ENCODE measurements at regions not wholly inside any gene's neighbourhood (a gene's known extent, or its start where the extent isn't known, plus 50 kb on each side); places are given as distances from the start of the nearest gene placed in this dataset.
"Not testable (repeated sequence)": the region's sequence is repeated elsewhere in the genome, so short reads cannot be mapped to it uniquely, and the experiment has no call there.

- peaks cover under 1% of the 10 kb centered on the region for H3K4me1 Mint-ChIP-seq (ENCODE audit: unreplicated experiment)
- no peak overlapping the region for H3K27ac Mint-ChIP-seq (ENCODE audit: unreplicated experiment)
- DNase-seq (ENCODE audit: extremely low spot score, unreplicated experiment) = no peak
- H3K27me3 Mint-ChIP-seq (ENCODE audit: unreplicated experiment) = no peaks in the 10 kb centered on the region
- H3K9me3 Mint-ChIP-seq (ENCODE audit: unreplicated experiment) = no peaks in the 10 kb centered on the region
- no peaks in the 10 kb centered on the region for H3K36me3 Mint-ChIP-seq (ENCODE audit: unreplicated experiment)
- H3K4me3 Mint-ChIP-seq (ENCODE audit: unreplicated experiment) = no peak overlapping the region
- TF ChIP-seq CTCF (IDR thresholded peaks at IDR 0.05) = no peak
Measured at GRCh38 chr4:9685692-9686091, 95.7 kb upstream of the DRD5 start.

GRCh38 chr4:9690636-9691237 is 90.7 kb upstream of the DRD5 start:
- not testable (repeated sequence) for DNase-seq (ENCODE audit: extremely low spot score, unreplicated experiment); H3K9me3 Mint-ChIP-seq (ENCODE audit: unreplicated experiment); H3K36me3 Mint-ChIP-seq (ENCODE audit: unreplicated experiment); H3K27ac Mint-ChIP-seq (ENCODE audit: unreplicated experiment); H3K4me1 Mint-ChIP-seq (ENCODE audit: unreplicated experiment); H3K27me3 Mint-ChIP-seq (ENCODE audit: unreplicated experiment)
- peak overlapping the region; percentile 72 for H3K4me3 Mint-ChIP-seq (ENCODE audit: unreplicated experiment)

- H3K4me1 Mint-ChIP-seq (ENCODE audit: unreplicated experiment) = peaks cover 7% of the 10 kb centered on the region
- TF ChIP-seq CTCF (IDR thresholded peaks at IDR 0.05) = no peak
- no peaks in the 10 kb centered on the region for H3K36me3 Mint-ChIP-seq (ENCODE audit: unreplicated experiment)
- no peaks in the 10 kb centered on the region for H3K9me3 Mint-ChIP-seq (ENCODE audit: unreplicated experiment)
- DNase-seq (ENCODE audit: extremely low spot score, unreplicated experiment) = peak; percentile 94
- H3K27ac Mint-ChIP-seq (ENCODE audit: unreplicated experiment) = peak overlapping the region; percentile 77
- H3K4me3 Mint-ChIP-seq (ENCODE audit: unreplicated experiment) = peak overlapping the region; percentile 72
- H3K27me3 Mint-ChIP-seq (ENCODE audit: unreplicated experiment) = no peaks in the 10 kb centered on the region
Measured at GRCh38 chr4:9691238-9692065, 90.0 kb upstream of the DRD5 start.

- H3K4me3 Mint-ChIP-seq (ENCODE audit: unreplicated experiment); H3K27me3 Mint-ChIP-seq (ENCODE audit: unreplicated experiment); H3K36me3 Mint-ChIP-seq (ENCODE audit: unreplicated experiment); H3K9me3 Mint-ChIP-seq (ENCODE audit: unreplicated experiment); H3K27ac Mint-ChIP-seq (ENCODE audit: unreplicated experiment); H3K4me1 Mint-ChIP-seq (ENCODE audit: unreplicated experiment); DNase-seq (ENCODE audit: extremely low spot score, unreplicated experiment): not testable (repeated sequence)
Measured at GRCh38 chr4:9692791-9693491, 88.5 kb upstream of the DRD5 start.

- H3K4me1 Mint-ChIP-seq (ENCODE audit: unreplicated experiment); H3K36me3 Mint-ChIP-seq (ENCODE audit: unreplicated experiment); DNase-seq (ENCODE audit: extremely low spot score, unreplicated experiment); H3K27me3 Mint-ChIP-seq (ENCODE audit: unreplicated experiment); H3K27ac Mint-ChIP-seq (ENCODE audit: unreplicated experiment); H3K4me3 Mint-ChIP-seq (ENCODE audit: unreplicated experiment); H3K9me3 Mint-ChIP-seq (ENCODE audit: unreplicated experiment): not testable (repeated sequence)
Measured at GRCh38 chr4:9694403-9694802, 87.0 kb upstream of the DRD5 start.

- not testable (repeated sequence) for H3K9me3 Mint-ChIP-seq (ENCODE audit: unreplicated experiment); H3K27ac Mint-ChIP-seq (ENCODE audit: unreplicated experiment); DNase-seq (ENCODE audit: extremely low spot score, unreplicated experiment); H3K4me1 Mint-ChIP-seq (ENCODE audit: unreplicated experiment); H3K4me3 Mint-ChIP-seq (ENCODE audit: unreplicated experiment); H3K36me3 Mint-ChIP-seq (ENCODE audit: unreplicated experiment); H3K27me3 Mint-ChIP-seq (ENCODE audit: unreplicated experiment)
- TF ChIP-seq CTCF (IDR thresholded peaks at IDR 0.05) = peak; percentile 39
Measured at GRCh38 chr4:9695994-9696393, 85.4 kb upstream of the DRD5 start.

GRCh38 chr4:9696561-9696960 is 84.9 kb upstream of the DRD5 start:
- not testable (repeated sequence) for H3K9me3 Mint-ChIP-seq (ENCODE audit: unreplicated experiment); DNase-seq (ENCODE audit: extremely low spot score, unreplicated experiment); H3K27ac Mint-ChIP-seq (ENCODE audit: unreplicated experiment); H3K27me3 Mint-ChIP-seq (ENCODE audit: unreplicated experiment); H3K36me3 Mint-ChIP-seq (ENCODE audit: unreplicated experiment); H3K4me1 Mint-ChIP-seq (ENCODE audit: unreplicated experiment); H3K4me3 Mint-ChIP-seq (ENCODE audit: unreplicated experiment)

- DNase-seq (ENCODE audit: extremely low spot score, unreplicated experiment); H3K36me3 Mint-ChIP-seq (ENCODE audit: unreplicated experiment): not testable (repeated sequence)
Measured at GRCh38 chr4:9702019-9702418, 79.4 kb upstream of the DRD5 start.

GRCh38 chr4:9702696-9703095 is 78.7 kb upstream of the DRD5 start:
- not testable (repeated sequence) for DNase-seq (ENCODE audit: extremely low spot score, unreplicated experiment); H3K27me3 Mint-ChIP-seq (ENCODE audit: unreplicated experiment); H3K36me3 Mint-ChIP-seq (ENCODE audit: unreplicated experiment); H3K9me3 Mint-ChIP-seq (ENCODE audit: unreplicated experiment); H3K27ac Mint-ChIP-seq (ENCODE audit: unreplicated experiment); H3K4me3 Mint-ChIP-seq (ENCODE audit: unreplicated experiment); H3K4me1 Mint-ChIP-seq (ENCODE audit: unreplicated experiment)

More at GRCh38 chr4:9702019-9702418, 79.4 kb upstream of the DRD5 start:
- not testable (repeated sequence) for H3K27ac Mint-ChIP-seq (ENCODE audit: unreplicated experiment); H3K9me3 Mint-ChIP-seq (ENCODE audit: unreplicated experiment); H3K27me3 Mint-ChIP-seq (ENCODE audit: unreplicated experiment); H3K4me1 Mint-ChIP-seq (ENCODE audit: unreplicated experiment); H3K4me3 Mint-ChIP-seq (ENCODE audit: unreplicated experiment)

Measured in osteocyte (in vitro differentiated cells).